Liver (tissue), 8 donors: ENCODE measurements at regions not wholly inside any gene's neighbourhood (a gene's known extent, or its start where the extent isn't known, plus 50 kb on each side); places are given as distances from the start of the nearest gene placed in this dataset.

Experiments
- DNase-seq: peaks from one replicate; pipeline ENCODE4 v3.0.0-alpha.2; 2017; ENCODE audit warnings: low spot score
- H3K27ac ChIP-seq, 2 donors: one replicate each; pipeline ENCODE4 v1.7.0; 2013; ENCODE audit warnings: inconsistent platforms in 2 of 2, low read length in 2 of 2, control low read depth in 1 of 2, low read depth in 1 of 2, mild to moderate bottlenecking in 1 of 2
- H3K27me3 ChIP-seq, 4 donors: one replicate each; pipeline versions ENCODE4 v1.6.1 to v1.7.0; 2013; ENCODE audit warnings: low read length in 3 of 4, inconsistent platforms in 1 of 4, mild to moderate bottlenecking in 1 of 4, moderate library complexity in 1 of 4; ENCODE audit not compliant: control insufficient read depth in 4 of 4, insufficient read depth in 4 of 4
- H3K36me3 ChIP-seq, 4 donors: one replicate each; pipeline versions ENCODE4 v1.6.1 to v1.7.0; 2013; ENCODE audit warnings: low read length in 3 of 4, mild to moderate bottlenecking in 3 of 4, low read depth in 1 of 4, moderate library complexity in 1 of 4; ENCODE audit not compliant: control insufficient read depth in 4 of 4, insufficient read depth in 3 of 4
- H3K4me1 ChIP-seq, 4 donors: one replicate each; pipeline versions ENCODE4 v1.6.1 to v1.7.0; 2013; ENCODE audit warnings: low read length in 3 of 4, mild to moderate bottlenecking in 3 of 4, moderate library complexity in 1 of 4; ENCODE audit not compliant: control insufficient read depth in 4 of 4, insufficient read depth in 4 of 4
- H3K4me3 ChIP-seq, 3 donors: one replicate each; pipeline versions ENCODE4 v1.6.1 to v1.7.0; 2013; ENCODE audit warnings: low read length in 3 of 3, control low read depth in 1 of 3, low read depth in 1 of 3, mild to moderate bottlenecking in 1 of 3
- H3K9ac ChIP-seq, 2 donors: one replicate each; pipeline ENCODE4 v1.7.0; 2013; ENCODE audit warnings: low read length in 2 of 2, mild to moderate bottlenecking in 2 of 2, moderate library complexity in 2 of 2, control low read depth in 1 of 2, low read depth in 1 of 2
- H3K9me3 ChIP-seq, 4 donors: one replicate each; pipeline versions ENCODE4 v1.6.1 to v1.7.0; 2013; ENCODE audit warnings: low read length in 3 of 4; ENCODE audit not compliant: control insufficient read depth in 4 of 4
- GABPA ChIP-seq, 2 donors: IDR thresholded peaks in 1 of 2; conservative IDR thresholded peaks in 1 of 2; 2 replicates each; pipeline ENCODE4 v1.6.1; 2016; ENCODE audit warnings: antibody characterized with exemption in 2 of 2, mild to moderate bottlenecking in 1 of 2, moderate library complexity in 1 of 2
- HNF4A ChIP-seq, 2 donors: conservative IDR thresholded peaks; 2 replicates each; pipeline ENCODE4 v1.6.1; 2016; ENCODE audit warnings: antibody characterized with exemption in 2 of 2, mild to moderate bottlenecking in 2 of 2
- JUND ChIP-seq, 2 donors: IDR thresholded peaks; 2 replicates each; pipeline ENCODE4 v1.6.1; 2016; ENCODE audit warnings: antibody characterized with exemption in 2 of 2
- RAD21 ChIP-seq, 2 donors: IDR thresholded peaks; 2 replicates each; pipeline ENCODE4 v1.6.1; 2016; ENCODE audit warnings: antibody characterized with exemption in 2 of 2, mild to moderate bottlenecking in 2 of 2
- RXRA ChIP-seq, 2 donors: IDR thresholded peaks; 2 replicates each; pipeline ENCODE4 v1.6.1; 2017 to 2018; ENCODE audit warnings: antibody characterized with exemption in 2 of 2, mild to moderate bottlenecking in 1 of 2
- SP1 ChIP-seq: IDR thresholded peaks from 2 replicates; pipeline ENCODE4 v1.6.1; 2018; ENCODE audit warnings: antibody characterized with exemption, mild to moderate bottlenecking
- YY1 ChIP-seq: IDR thresholded peaks from 2 replicates; pipeline ENCODE4 v1.6.1; 2016; ENCODE audit warnings: antibody characterized with exemption, mild to moderate bottlenecking
- WGBS: extraction: QIAGEN DNeasy Blood & Tissue Kit; methylation state at CpG from one replicate; pipeline ENCODE4 v1.1.7; 2013; 5-methylcytosine and 5-hydroxymethylcytosine counted together
- TF ChIP-seq, protein P1 (sequence below): IDR thresholded peaks from 2 replicates; pipeline ENCODE4 v1.6.1; 2016; ENCODE audit warnings: antibody characterized with exemption
- TF ChIP-seq, protein P2 (sequence below): IDR thresholded peaks from 2 replicates; pipeline ENCODE4 v1.6.1; 2016; ENCODE audit warnings: antibody characterized with exemption
- TF ChIP-seq, protein P3 (sequence below): fragments of 150-350 bp; IDR thresholded peaks from 2 replicates; pipeline ENCODE4 v1.5.1; 2017; ENCODE audit warnings: improper control_type of control experiment, low read depth, low read length; ENCODE audit not compliant: missing input control
- TF ChIP-seq, protein P4 (sequence below): IDR thresholded peaks from 2 replicates; pipeline ENCODE4 v1.6.1; 2016; ENCODE audit warnings: antibody characterized with exemption, mild to moderate bottlenecking
- donor health status: healthy.
- donor health status: healthy.
- donor health status: healthy.
- donor health status: healthy.
- donor health status: healthy.

DNA sequence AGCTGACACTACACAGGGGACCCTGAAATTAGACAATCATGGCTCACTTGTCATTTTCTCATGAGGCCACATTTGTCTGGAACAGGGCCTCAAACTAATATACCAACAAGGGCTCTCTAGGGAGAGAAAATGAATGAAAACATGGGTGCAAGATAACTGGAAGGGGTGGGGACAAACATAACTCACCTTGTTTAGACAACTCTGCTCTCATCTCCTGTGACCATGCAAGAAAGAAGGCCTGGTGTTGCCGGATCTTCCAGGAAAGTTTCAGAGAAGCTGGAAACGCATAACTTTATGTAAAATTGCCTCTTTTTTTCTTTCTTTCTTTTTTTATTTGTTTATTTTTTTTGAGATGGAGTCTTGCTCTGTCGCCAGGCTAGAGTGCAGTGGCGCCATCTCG is 80.4 kb upstream of the SPRED2 start (continued):
- TF ChIP-seq, protein P1, sequence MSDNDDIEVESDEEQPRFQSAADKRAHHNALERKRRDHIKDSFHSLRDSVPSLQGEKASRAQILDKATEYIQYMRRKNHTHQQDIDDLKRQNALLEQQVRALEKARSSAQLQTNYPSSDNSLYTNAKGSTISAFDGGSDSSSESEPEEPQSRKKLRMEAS: no peak
- TF ChIP-seq RAD21 (IDR thresholded peaks at IDR 0.05) (no peak), GABPA (IDR thresholded peaks at IDR 0.05 in 1 of 2, conservative IDR thresholded peaks at IDR 0.05 in 1 of 2) (no peak)
- TF ChIP-seq, protein P2, sequence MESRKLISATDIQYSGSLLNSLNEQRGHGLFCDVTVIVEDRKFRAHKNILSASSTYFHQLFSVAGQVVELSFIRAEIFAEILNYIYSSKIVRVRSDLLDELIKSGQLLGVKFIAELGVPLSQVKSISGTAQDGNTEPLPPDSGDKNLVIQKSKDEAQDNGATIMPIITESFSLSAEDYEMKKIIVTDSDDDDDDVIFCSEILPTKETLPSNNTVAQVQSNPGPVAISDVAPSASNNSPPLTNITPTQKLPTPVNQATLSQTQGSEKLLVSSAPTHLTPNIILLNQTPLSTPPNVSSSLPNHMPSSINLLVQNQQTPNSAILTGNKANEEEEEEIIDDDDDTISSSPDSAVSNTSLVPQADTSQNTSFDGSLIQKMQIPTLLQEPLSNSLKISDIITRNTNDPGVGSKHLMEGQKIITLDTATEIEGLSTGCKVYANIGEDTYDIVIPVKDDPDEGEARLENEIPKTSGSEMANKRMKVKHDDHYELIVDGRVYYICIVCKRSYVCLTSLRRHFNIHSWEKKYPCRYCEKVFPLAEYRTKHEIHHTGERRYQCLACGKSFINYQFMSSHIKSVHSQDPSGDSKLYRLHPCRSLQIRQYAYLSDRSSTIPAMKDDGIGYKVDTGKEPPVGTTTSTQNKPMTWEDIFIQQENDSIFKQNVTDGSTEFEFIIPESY: no peak

DNA sequence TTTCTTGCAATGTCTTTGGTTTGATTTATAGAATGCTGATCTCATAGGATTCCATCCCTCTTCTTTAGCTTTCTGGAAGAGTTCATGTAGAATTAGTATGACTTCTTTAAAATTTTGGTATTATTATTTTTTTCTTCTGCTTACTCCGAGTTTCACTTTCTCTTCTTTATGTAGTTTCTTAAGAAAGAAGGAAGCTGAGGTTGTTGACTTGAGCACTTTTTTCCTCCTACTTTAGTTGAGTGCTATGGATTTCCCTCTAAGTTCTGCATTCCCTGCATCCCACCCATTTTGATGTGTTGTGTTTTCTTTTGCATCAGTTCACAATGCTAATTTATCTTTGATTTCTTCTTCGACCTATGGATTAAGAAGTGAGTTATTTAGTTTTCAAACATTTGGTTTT is 78.9 kb upstream of the SPRED2 start:
- Histone ChIP-seq H3K4me1 (peaks cover 0 to 2% (median 0%) of the 10 kb centered on the region in 4 donors), H3K27me3 (no peaks in the 10 kb centered on the region), H3K36me3 (no peaks in the 10 kb centered on the region), H3K4me3 (no peak overlapping the region), H3K27ac (no peak overlapping the region), H3K9me3 (no peaks in the 10 kb centered on the region), H3K9ac (no peak overlapping the region)
- 82% methylated on average over 2 of the region's 2 CpGs for WGBS
- no peak for DNase-seq
- TF ChIP-seq YY1 (no peak), SP1 (no peak)
- TF ChIP-seq, protein P1: no peak
- TF ChIP-seq, protein P2: no peak
- TF ChIP-seq, protein P3, sequence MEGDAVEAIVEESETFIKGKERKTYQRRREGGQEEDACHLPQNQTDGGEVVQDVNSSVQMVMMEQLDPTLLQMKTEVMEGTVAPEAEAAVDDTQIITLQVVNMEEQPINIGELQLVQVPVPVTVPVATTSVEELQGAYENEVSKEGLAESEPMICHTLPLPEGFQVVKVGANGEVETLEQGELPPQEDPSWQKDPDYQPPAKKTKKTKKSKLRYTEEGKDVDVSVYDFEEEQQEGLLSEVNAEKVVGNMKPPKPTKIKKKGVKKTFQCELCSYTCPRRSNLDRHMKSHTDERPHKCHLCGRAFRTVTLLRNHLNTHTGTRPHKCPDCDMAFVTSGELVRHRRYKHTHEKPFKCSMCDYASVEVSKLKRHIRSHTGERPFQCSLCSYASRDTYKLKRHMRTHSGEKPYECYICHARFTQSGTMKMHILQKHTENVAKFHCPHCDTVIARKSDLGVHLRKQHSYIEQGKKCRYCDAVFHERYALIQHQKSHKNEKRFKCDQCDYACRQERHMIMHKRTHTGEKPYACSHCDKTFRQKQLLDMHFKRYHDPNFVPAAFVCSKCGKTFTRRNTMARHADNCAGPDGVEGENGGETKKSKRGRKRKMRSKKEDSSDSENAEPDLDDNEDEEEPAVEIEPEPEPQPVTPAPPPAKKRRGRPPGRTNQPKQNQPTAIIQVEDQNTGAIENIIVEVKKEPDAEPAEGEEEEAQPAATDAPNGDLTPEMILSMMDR: no peak

DNA sequence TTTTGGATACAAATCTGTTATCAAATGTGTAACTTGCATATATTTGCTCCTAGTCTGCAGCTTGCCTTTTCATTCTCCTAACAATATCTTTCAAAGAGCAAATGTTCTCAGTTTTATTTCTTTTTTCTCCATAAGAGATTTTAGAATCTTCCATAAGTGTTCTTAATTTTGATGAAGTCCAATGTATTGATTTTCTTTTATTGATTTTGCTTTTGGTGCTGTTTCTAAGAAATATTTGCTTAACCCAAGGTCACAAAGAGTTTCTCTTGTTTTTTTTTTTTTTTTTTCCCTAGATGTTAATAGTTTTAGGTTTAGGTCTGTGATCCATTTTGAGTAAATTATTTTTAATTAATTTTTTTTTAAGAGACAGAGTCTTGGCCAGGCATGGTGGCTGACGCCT is 75.8 kb upstream of the SPRED2 start:
- no peak overlapping the region for H3K27ac ChIP-seq
- H3K9me3 ChIP-seq: no peaks in the 10 kb centered on the region
- 98% methylated on average over 1 of the region's 1 CpG for WGBS
- TF ChIP-seq HNF4A (conservative IDR thresholded peaks at IDR 0.05) (no peak), GABPA (IDR thresholded peaks at IDR 0.05 in 1 of 2, conservative IDR thresholded peaks at IDR 0.05 in 1 of 2) (no peak), JUND (IDR thresholded peaks at IDR 0.05) (no peak), RXRA (IDR thresholded peaks at IDR 0.05) (no peak), YY1 (no peak), SP1 (no peak)
- TF ChIP-seq, protein P4, sequence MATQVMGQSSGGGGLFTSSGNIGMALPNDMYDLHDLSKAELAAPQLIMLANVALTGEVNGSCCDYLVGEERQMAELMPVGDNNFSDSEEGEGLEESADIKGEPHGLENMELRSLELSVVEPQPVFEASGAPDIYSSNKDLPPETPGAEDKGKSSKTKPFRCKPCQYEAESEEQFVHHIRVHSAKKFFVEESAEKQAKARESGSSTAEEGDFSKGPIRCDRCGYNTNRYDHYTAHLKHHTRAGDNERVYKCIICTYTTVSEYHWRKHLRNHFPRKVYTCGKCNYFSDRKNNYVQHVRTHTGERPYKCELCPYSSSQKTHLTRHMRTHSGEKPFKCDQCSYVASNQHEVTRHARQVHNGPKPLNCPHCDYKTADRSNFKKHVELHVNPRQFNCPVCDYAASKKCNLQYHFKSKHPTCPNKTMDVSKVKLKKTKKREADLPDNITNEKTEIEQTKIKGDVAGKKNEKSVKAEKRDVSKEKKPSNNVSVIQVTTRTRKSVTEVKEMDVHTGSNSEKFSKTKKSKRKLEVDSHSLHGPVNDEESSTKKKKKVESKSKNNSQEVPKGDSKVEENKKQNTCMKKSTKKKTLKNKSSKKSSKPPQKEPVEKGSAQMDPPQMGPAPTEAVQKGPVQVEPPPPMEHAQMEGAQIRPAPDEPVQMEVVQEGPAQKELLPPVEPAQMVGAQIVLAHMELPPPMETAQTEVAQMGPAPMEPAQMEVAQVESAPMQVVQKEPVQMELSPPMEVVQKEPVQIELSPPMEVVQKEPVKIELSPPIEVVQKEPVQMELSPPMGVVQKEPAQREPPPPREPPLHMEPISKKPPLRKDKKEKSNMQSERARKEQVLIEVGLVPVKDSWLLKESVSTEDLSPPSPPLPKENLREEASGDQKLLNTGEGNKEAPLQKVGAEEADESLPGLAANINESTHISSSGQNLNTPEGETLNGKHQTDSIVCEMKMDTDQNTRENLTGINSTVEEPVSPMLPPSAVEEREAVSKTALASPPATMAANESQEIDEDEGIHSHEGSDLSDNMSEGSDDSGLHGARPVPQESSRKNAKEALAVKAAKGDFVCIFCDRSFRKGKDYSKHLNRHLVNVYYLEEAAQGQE: no peak
- H3K27me3 ChIP-seq: no peaks in the 10 kb centered on the region
- no peak for DNase-seq
- no peaks in the 10 kb centered on the region for H3K36me3 ChIP-seq
- peaks cover 0 to 2% (median 0%) of the 10 kb centered on the region in 4 donors for H3K4me1 ChIP-seq
- H3K4me3 ChIP-seq: no peak overlapping the region
- no peak overlapping the region for H3K9ac ChIP-seq
